Jurkat, Clone E6-1 (cell line): ENCODE measurements at regions not wholly inside any gene's neighbourhood (a gene's known extent, or its start where the extent isn't known, plus 50 kb on each side); places are given as distances from the start of the nearest gene placed in this dataset.
"Not testable (repeated sequence)": the region's sequence is repeated elsewhere in the genome, so short reads cannot be mapped to it uniquely, and the experiment has no call there.

ENCODE experiments used
- DNase-seq: peaks from one replicate; pipeline ENCODE4 v3.0.0-alpha.2; 2011; ENCODE audit warnings: low read depth, low spot score
- H3K4me3 ChIP-seq: 2 replicates; pipeline ENCODE4 v1.5.1; 2011; ENCODE audit warnings: mild to moderate bottlenecking, low read length, control low read depth, moderate library complexity

- DNase-seq, result no peak
- no peak overlapping the region for H3K4me3 ChIP-seq
Observed at GRCh38 chr11:69941546-69942332, 122.5 kb upstream of the FGF3 start.

GRCh38 chr11:69942333-69942820, 123.2 kb upstream of the FGF3 start:
- H3K4me3 ChIP-seq, result no peak overlapping the region
- no peak for DNase-seq

- no peak overlapping the region for H3K4me3 ChIP-seq
- no peak for DNase-seq
Observed at GRCh38 chr11:69943066-69943465, 123.8 kb upstream of the FGF3 start.

GRCh38 chr11:69943506-69943905, 124.3 kb upstream of the FGF3 start:
- no peak overlapping the region for H3K4me3 ChIP-seq
- no peak for DNase-seq

- no peak for DNase-seq
- H3K4me3 ChIP-seq, result no peak overlapping the region
Observed at GRCh38 chr11:69944146-69944795, 125.1 kb upstream of the FGF3 start.

GRCh38 chr11:69945157-69945556, 125.9 kb upstream of the FGF3 start:
- no peak overlapping the region for H3K4me3 ChIP-seq
- DNase-seq, result no peak

GRCh38 chr11:69947059-69947792, 128.0 kb upstream of the FGF3 start:
- DNase-seq, result no peak
- H3K4me3 ChIP-seq, result no peak overlapping the region

GRCh38 chr11:69947793-69948255, 128.6 kb upstream of the FGF3 start:
- DNase-seq, result no peak
- H3K4me3 ChIP-seq, result no peak overlapping the region

GRCh38 chr11:69948256-69949141, 129.3 kb upstream of the FGF3 start:
- DNase-seq, result no peak
- no peak overlapping the region for H3K4me3 ChIP-seq

GRCh38 chr11:69949327-69949726, 128.8 kb upstream of the ANO1 start:
- DNase-seq, result no peak
- no peak overlapping the region for H3K4me3 ChIP-seq

- DNase-seq, result peak; percentile 22
- H3K4me3 ChIP-seq, result no peak overlapping the region
Observed at GRCh38 chr11:69950120-69950519, 128.0 kb upstream of the ANO1 start.

GRCh38 chr11:69950621-69951020, 127.5 kb upstream of the ANO1 start:
- no peak overlapping the region for H3K4me3 ChIP-seq
- no peak for DNase-seq

- H3K4me3 ChIP-seq, result no peak overlapping the region
- DNase-seq, result no peak
Observed at GRCh38 chr11:69951821-69952220, 126.3 kb upstream of the ANO1 start.

GRCh38 chr11:69952229-69952975, 125.7 kb upstream of the ANO1 start:
- not testable (repeated sequence) for H3K4me3 ChIP-seq, DNase-seq

- DNase-seq, result no peak
- H3K4me3 ChIP-seq, result no peak overlapping the region
Observed at GRCh38 chr11:69953356-69953755, 124.8 kb upstream of the ANO1 start.

- no peak overlapping the region for H3K4me3 ChIP-seq
- DNase-seq, result no peak
Observed at GRCh38 chr11:69954756-69955155, 123.4 kb upstream of the ANO1 start.

GRCh38 chr11:69956669-69957190, 121.4 kb upstream of the ANO1 start:
- no peak for DNase-seq
- no peak overlapping the region for H3K4me3 ChIP-seq

GRCh38 chr11:69957849-69958248, 120.3 kb upstream of the ANO1 start:
- H3K4me3 ChIP-seq, result no peak overlapping the region
- DNase-seq, result no peak
